ENCODE measurements at regions not wholly inside any gene's neighbourhood (a gene's known extent, or its start where the extent isn't known, plus 50 kb on each side); places are given as distances from the start of the nearest gene placed in this dataset.

- ATAC-seq (no peak), DNase-seq (no peak)
- intact Hi-C loops (cut with DNase I) = no loop called here
- no peaks in the 10 kb centered on the region for H3K36me3 ChIP-seq
- H3K4me1 ChIP-seq = peaks cover 27% of the 10 kb centered on the region
- no peak overlapping the region for H3K4me3 ChIP-seq
- TF ChIP-seq CTCF (IDR thresholded peaks at IDR 0.05) = no peak
- no peaks in the 10 kb centered on the region for H3K27me3 ChIP-seq
- peak overlapping the region; percentile 45 for H3K27ac ChIP-seq
- H3K9me3 ChIP-seq = no peaks in the 10 kb centered on the region
These were observed 134.5 kb upstream of the NAV2 start for GRCh38 chr11:19577976-19578619.

GRCh38 chr11:19577391-19577975 lies 135.2 kb upstream of the NAV2 start:
- H3K9me3 ChIP-seq = no peaks in the 10 kb centered on the region
- intact Hi-C loops (cut with DNase I) = no loop called here
- peaks cover 27% of the 10 kb centered on the region for H3K4me1 ChIP-seq
- no peak for TF ChIP-seq CTCF (IDR thresholded peaks at IDR 0.05)
- no peak overlapping the region for H3K4me3 ChIP-seq
- H3K27me3 ChIP-seq = no peaks in the 10 kb centered on the region
- DNase-seq = no peak
- peak overlapping the region; percentile 45 for H3K27ac ChIP-seq
- H3K36me3 ChIP-seq = no peaks in the 10 kb centered on the region
- peak; percentile 19 for ATAC-seq

GRCh38 chr11:19576903-19577302 lies 135.7 kb upstream of the NAV2 start:
- no peaks in the 10 kb centered on the region for H3K36me3 ChIP-seq
- H3K27me3 ChIP-seq = no peaks in the 10 kb centered on the region
- intact Hi-C loops (cut with DNase I) = no loop called here
- DNase-seq = no peak
- H3K4me3 ChIP-seq = no peak overlapping the region
- H3K9me3 ChIP-seq = no peaks in the 10 kb centered on the region
- TF ChIP-seq CTCF (IDR thresholded peaks at IDR 0.05) = no peak
- peaks cover 27% of the 10 kb centered on the region for H3K4me1 ChIP-seq
- no peak for ATAC-seq
- H3K27ac ChIP-seq = peak overlapping the region; percentile 45

- ATAC-seq (peak; percentile 88), DNase-seq (peak; percentile 72)
- no peaks in the 10 kb centered on the region for H3K36me3 ChIP-seq
- TF ChIP-seq CTCF (IDR thresholded peaks at IDR 0.05) = no peak
- peaks cover 27% of the 10 kb centered on the region for H3K4me1 ChIP-seq
- intact Hi-C loops (cut with DNase I) = no loop called here
- no peak overlapping the region for H3K27ac ChIP-seq
- H3K27me3 ChIP-seq = no peaks in the 10 kb centered on the region
- H3K9me3 ChIP-seq = no peaks in the 10 kb centered on the region
- no peak overlapping the region for H3K4me3 ChIP-seq
These were observed 136.6 kb upstream of the NAV2 start for GRCh38 chr11:19576054-19576453.

GRCh38 chr11:19574916-19575315 lies 137.7 kb upstream of the NAV2 start:
- Histone ChIP-seq H3K27me3 (no peaks in the 10 kb centered on the region), H3K36me3 (no peaks in the 10 kb centered on the region), H3K4me1 (peaks cover 27% of the 10 kb centered on the region), H3K27ac (no peak overlapping the region), H3K9me3 (no peaks in the 10 kb centered on the region), H3K4me3 (no peak overlapping the region)
- no peak for TF ChIP-seq CTCF (IDR thresholded peaks at IDR 0.05)
- intact Hi-C loops (cut with DNase I) = no loop called here
- no peak for ATAC-seq
- DNase-seq = no peak

Data from upper lobe of right lung (tissue), 1 donor.